ACHN (cell line): ENCODE measurements at regions not wholly inside any gene's neighbourhood (a gene's known extent, or its start where the extent isn't known, plus 50 kb on each side); places are given as distances from the start of the nearest gene placed in this dataset.
"Not testable (repeated sequence)": the region's sequence is repeated elsewhere in the genome, so short reads cannot be mapped to it uniquely, and the experiment has no call there.

Experiments
- DNase-seq: peaks from one replicate; pipeline ENCODE4 v3.0.0-alpha.2; 2015
- in situ Hi-C: cut with HindIII; loops from 2 replicates; pipeline ENCODE4 v1.10.0; 2017; ENCODE audit warnings: low sequenced_read_pairs, low pct_ligation_motif_present, low pct_unique_long_range_greater_than_20kb

GRCh38 chr6:4496284-4496683, 279.9 kb upstream of the CDYL start:
- in situ Hi-C loops = no loop called here
- DNase-seq = no peak

- in situ Hi-C loops = no loop called here
- no peak for DNase-seq
These were observed 284.5 kb upstream of the CDYL start for GRCh38 chr6:4491501-4492260.

- in situ Hi-C loops = no loop called here
- no peak for DNase-seq
These were observed 286.7 kb upstream of the CDYL start for GRCh38 chr6:4489538-4489937.

- no peak for DNase-seq
- in situ Hi-C loops = no loop called here
These were observed 287.8 kb upstream of the CDYL start for GRCh38 chr6:4488389-4488788.

GRCh38 chr6:4487538-4487937, 288.7 kb upstream of the CDYL start:
- in situ Hi-C loops = no loop called here
- no peak for DNase-seq

- no peak for DNase-seq
- in situ Hi-C loops = no loop called here
These were observed 289.5 kb upstream of the CDYL start for GRCh38 chr6:4486568-4487315.

GRCh38 chr6:4485735-4486134, 290.5 kb upstream of the CDYL start:
- in situ Hi-C loops = no loop called here
- no peak for DNase-seq

- in situ Hi-C loops = no loop called here
- DNase-seq = no peak
These were observed 293.7 kb upstream of the CDYL start for GRCh38 chr6:4482461-4482860.

- in situ Hi-C loops = no loop called here
- no peak for DNase-seq
These were observed 295.1 kb upstream of the CDYL start for GRCh38 chr6:4480788-4481735.

GRCh38 chr6:4478098-4478497, 298.1 kb upstream of the CDYL start:
- in situ Hi-C loops = no loop called here

GRCh38 chr6:4474810-4475209, 301.4 kb upstream of the CDYL start:
- in situ Hi-C loops = no loop called here
- no peak for DNase-seq

More at GRCh38 chr6:4478098-4478497, 298.1 kb upstream of the CDYL start:
- DNase-seq = no peak

- no peak for DNase-seq
- in situ Hi-C loops = no loop called here
These were observed 303.1 kb upstream of the CDYL start for GRCh38 chr6:4472969-4473642.

- in situ Hi-C loops = no loop called here
- no peak for DNase-seq
These were observed 304.0 kb upstream of the CDYL start for GRCh38 chr6:4472222-4472621.

- DNase-seq, in situ Hi-C loops: not testable (repeated sequence)
These were observed 304.7 kb upstream of the CDYL start for GRCh38 chr6:4471515-4471914.

GRCh38 chr6:4470698-4471210, 305.4 kb upstream of the CDYL start:
- in situ Hi-C loops = no loop called here

GRCh38 chr6:4466769-4467480, 309.3 kb upstream of the CDYL start:
- in situ Hi-C loops = no loop called here
- no peak for DNase-seq

More at GRCh38 chr6:4470698-4471210, 305.4 kb upstream of the CDYL start:
- DNase-seq = no peak

- DNase-seq = peak; percentile 11
- in situ Hi-C loops = no loop called here
These were observed 309.9 kb upstream of the CDYL start for GRCh38 chr6:4466261-4466660.

GRCh38 chr6:4464638-4465037, 311.6 kb upstream of the CDYL start:
- DNase-seq = no peak

More at GRCh38 chr6:4464638-4465037, 311.6 kb upstream of the CDYL start:
- in situ Hi-C loops = no loop called here
